ENCODE measurements at regions not wholly inside any gene's neighbourhood (a gene's known extent, or its start where the extent isn't known, plus 50 kb on each side); places are given as distances from the start of the nearest gene placed in this dataset.
A peak's percentile ranks its signal among the peaks of the same experiment; 100 is the strongest.

DNA sequence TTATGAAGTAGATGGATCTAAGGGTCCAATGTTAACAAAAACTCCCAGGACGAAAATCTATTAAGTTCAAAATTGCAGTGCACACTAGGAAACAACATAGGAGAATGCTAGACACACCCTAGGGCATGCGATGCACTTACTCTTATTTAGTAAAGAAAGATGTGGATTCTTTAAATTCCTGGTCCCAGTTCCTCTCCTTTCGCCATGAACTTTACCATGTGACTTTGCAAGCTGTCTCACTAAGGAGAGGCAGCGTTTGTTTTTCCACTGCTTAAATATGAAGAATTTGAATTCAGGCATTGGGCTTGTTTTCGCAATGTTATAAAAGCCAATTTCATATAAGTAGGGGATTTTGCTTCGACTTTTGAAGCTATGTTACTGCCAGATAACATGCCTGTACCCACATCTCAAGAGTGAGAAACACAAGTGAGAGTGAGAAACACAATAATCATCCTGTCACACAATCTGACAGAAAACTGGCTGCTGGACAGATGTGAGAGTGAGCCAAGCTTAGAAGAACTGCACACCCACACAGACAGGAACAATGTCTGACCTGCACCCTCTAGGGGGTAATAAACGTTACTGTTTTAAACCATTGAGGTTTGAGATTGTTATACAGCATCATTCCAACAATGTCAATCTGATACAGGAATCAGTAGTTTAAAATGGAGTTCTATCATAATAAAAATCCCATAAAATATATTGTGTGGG is 1308.4 kb downstream of the SLITRK5 start:
- Histone ChIP-seq H3K36me3 (no peaks in the 10 kb centered on the region), H3K9me3 (no peaks in the 10 kb centered on the region), H3K4me3 (no peak overlapping the region), H3K27me3 (replicated peaks; ENCODE audit: insufficient read depth) (no peaks in the 10 kb centered on the region), H3K27ac (no peak overlapping the region), H3K4me1 (replicated peaks) (no peaks in the 10 kb centered on the region)
- intact Hi-C loops (cut with DNase I) = no loop called here
- peak; percentile 41 for DNase-seq (ENCODE audit: low spot score)
- WGBS = 43% methylated on average over 7 of the region's 7 CpGs
- no peak for TF ChIP-seq POLR2A (IDR thresholded peaks at IDR 0.05)
- TF ChIP-seq, protein P1, sequence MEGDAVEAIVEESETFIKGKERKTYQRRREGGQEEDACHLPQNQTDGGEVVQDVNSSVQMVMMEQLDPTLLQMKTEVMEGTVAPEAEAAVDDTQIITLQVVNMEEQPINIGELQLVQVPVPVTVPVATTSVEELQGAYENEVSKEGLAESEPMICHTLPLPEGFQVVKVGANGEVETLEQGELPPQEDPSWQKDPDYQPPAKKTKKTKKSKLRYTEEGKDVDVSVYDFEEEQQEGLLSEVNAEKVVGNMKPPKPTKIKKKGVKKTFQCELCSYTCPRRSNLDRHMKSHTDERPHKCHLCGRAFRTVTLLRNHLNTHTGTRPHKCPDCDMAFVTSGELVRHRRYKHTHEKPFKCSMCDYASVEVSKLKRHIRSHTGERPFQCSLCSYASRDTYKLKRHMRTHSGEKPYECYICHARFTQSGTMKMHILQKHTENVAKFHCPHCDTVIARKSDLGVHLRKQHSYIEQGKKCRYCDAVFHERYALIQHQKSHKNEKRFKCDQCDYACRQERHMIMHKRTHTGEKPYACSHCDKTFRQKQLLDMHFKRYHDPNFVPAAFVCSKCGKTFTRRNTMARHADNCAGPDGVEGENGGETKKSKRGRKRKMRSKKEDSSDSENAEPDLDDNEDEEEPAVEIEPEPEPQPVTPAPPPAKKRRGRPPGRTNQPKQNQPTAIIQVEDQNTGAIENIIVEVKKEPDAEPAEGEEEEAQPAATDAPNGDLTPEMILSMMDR (IDR thresholded peaks at IDR 0.05) = peak in 2 of 4 experiments; percentile 11 to 41

DNA sequence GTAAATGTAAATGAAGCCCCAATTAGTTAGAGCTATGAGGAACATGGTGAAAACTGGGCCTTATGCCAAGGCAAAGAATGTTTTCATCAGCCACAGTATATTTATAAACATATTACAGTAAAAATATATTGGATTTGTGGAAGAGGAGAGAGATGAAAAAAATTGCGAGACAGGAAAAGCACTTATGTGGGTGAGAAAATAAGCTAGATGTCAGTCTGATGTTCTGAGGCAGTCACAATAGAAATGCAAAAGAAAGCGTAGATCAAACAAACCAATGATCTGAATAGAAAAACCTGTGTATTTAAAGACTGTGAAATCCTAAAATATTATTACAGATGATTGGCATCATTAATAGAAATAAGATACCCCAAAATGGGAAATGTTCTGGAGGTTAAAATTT is 1332.5 kb downstream of the SLITRK5 start:
- no peak for DNase-seq (ENCODE audit: low spot score)
- H3K4me1 ChIP-seq (replicated peaks) = no peaks in the 10 kb centered on the region
- no peak overlapping the region for H3K27ac ChIP-seq
- no peaks in the 10 kb centered on the region for H3K9me3 ChIP-seq
- H3K36me3 ChIP-seq = no peaks in the 10 kb centered on the region
- no peak overlapping the region for H3K4me3 ChIP-seq
- 72% methylated on average over 2 of the region's 2 CpGs for whole genome bisulfite sequencing
- no peaks in the 10 kb centered on the region for H3K27me3 ChIP-seq (replicated peaks; ENCODE audit: insufficient read depth)
- TF ChIP-seq POLR2A (IDR thresholded peaks at IDR 0.05) (no peak), POLR2AphosphoS5 (IDR thresholded peaks at IDR 0.05) (no peak)
- TF ChIP-seq, protein P1 (IDR thresholded peaks at IDR 0.05) = no peak
- intact Hi-C loops (cut with DNase I) = no loop called here

DNA sequence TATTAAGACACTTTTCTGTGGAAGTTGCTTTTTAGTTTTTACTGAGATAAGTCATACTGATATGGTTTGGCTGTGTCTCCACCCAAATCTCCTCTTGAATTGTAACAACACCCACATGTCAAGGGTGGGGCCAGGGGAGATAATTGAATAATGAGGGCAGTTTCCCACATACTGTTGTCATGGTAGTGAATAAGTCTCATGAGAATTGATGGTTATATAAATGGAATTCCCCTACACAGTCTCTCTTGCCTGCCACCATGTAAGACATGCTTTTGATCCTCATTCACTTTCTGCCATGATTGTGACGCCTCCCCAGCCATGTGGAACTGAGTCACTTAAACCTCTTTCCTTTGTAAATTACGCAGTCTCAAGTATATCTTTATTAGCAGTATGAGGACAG is 1340.4 kb downstream of the SLITRK5 start:
- no peak overlapping the region for H3K27ac ChIP-seq
- no peak for TF ChIP-seq POLR2A (IDR thresholded peaks at IDR 0.05)
- TF ChIP-seq POLR2AphosphoS5 (IDR thresholded peaks at IDR 0.05) = no peak
- TF ChIP-seq, protein P1 (IDR thresholded peaks at IDR 0.05) = no peak
- intact Hi-C loops (cut with DNase I) = no loop called here
- no peaks in the 10 kb centered on the region for H3K36me3 ChIP-seq
- 68% methylated on average over 2 of the region's 2 CpGs for WGBS
- H3K4me1 ChIP-seq (replicated peaks) = no peaks in the 10 kb centered on the region
- DNase-seq (ENCODE audit: low spot score) = no peak
- H3K4me3 ChIP-seq = no peak overlapping the region
- H3K27me3 ChIP-seq (replicated peaks; ENCODE audit: insufficient read depth) = no peaks in the 10 kb centered on the region
- H3K9me3 ChIP-seq = no peaks in the 10 kb centered on the region

DNA sequence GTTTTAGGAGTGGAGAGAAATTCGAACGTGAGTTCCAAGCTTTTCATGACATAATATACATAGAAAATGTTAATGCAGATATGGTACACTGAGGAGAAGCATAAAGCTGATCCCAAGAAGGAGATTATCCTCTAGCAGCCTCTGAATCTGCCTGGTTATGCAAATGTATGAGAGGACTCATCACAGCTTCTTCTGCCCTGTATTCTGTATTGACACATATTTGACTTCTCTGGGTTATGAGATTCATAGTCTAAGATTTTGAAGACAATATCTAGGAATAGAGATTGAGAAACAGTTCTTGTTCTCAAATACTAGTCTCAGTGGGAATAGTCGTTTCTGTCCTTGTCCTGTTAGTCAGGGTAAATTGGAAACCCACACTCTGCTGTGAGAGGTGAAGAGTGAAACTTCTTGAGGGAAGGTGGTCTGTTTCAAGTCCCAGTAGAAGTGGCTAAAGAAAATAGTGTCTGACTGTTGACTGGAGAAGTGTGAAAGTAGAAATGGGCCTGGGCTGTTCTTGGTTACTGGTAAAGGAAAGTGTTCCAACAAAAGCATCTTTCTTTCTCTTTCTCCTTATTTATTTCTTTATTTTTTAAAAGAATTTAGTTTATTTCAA is 1356.6 kb downstream of the SLITRK5 start:
- WGBS = 88% methylated on average over 3 of the region's 3 CpGs

More for the DNA sequence above, 1356.6 kb downstream of the SLITRK5 start:
- no peak overlapping the region for H3K4me3 ChIP-seq
- H3K36me3 ChIP-seq = no peaks in the 10 kb centered on the region
- TF ChIP-seq, protein P1 (IDR thresholded peaks at IDR 0.05) = no peak
- TF ChIP-seq POLR2A (IDR thresholded peaks at IDR 0.05) = no peak
- no peak for TF ChIP-seq POLR2AphosphoS5 (IDR thresholded peaks at IDR 0.05)
- H3K9me3 ChIP-seq = no peaks in the 10 kb centered on the region
- no peak for DNase-seq (ENCODE audit: low spot score)
- H3K27me3 ChIP-seq (replicated peaks; ENCODE audit: insufficient read depth) = no peaks in the 10 kb centered on the region
- H3K4me1 ChIP-seq (replicated peaks) = no peaks in the 10 kb centered on the region
- intact Hi-C loops (cut with DNase I) = no loop called here
- no peak overlapping the region for H3K27ac ChIP-seq

Measured in prostate gland (tissue), 2 donors.